T follicular helper cell (primary cell): ENCODE measurements at regions not wholly inside any gene's neighbourhood (a gene's known extent, or its start where the extent isn't known, plus 50 kb on each side); places are given as distances from the start of the nearest gene placed in this dataset.

Experiments used
- DNase-seq: peaks from one replicate; pipeline ENCODE4 v3.0.0-alpha.2; 2020; ENCODE audit warnings: low read depth

DNA sequence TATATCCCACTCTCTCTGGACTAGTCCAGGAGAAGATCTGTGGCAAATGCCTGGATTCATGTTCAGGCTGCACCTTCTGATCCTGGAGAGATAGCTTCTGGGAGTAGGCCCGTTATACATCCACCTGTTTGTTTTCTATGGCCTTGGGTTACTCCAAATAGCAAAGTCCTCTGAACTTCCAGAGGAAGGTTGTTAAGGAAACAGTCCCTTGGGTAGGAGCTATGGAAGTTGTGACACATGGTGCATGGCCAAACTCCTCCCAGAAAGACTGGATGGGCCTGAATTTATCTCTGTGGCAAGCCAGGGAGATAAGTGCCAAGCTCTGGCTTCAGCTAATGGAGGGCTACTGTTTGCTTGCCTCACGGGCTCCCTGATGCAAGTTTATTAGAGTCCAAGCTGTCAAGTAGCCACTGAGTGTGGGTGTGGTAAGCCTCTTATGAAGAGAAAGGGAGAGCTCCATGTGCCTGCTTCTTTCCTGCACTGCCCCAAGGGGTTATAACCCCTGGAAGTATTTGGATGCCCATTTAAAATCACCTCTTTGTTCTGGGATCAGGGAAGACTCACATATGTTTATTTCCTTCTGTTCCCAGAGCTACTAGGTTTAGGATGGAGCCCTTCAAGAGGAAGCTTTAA is 328.7 kb upstream of the ATP11B start:
- no peak for DNase-seq

DNA sequence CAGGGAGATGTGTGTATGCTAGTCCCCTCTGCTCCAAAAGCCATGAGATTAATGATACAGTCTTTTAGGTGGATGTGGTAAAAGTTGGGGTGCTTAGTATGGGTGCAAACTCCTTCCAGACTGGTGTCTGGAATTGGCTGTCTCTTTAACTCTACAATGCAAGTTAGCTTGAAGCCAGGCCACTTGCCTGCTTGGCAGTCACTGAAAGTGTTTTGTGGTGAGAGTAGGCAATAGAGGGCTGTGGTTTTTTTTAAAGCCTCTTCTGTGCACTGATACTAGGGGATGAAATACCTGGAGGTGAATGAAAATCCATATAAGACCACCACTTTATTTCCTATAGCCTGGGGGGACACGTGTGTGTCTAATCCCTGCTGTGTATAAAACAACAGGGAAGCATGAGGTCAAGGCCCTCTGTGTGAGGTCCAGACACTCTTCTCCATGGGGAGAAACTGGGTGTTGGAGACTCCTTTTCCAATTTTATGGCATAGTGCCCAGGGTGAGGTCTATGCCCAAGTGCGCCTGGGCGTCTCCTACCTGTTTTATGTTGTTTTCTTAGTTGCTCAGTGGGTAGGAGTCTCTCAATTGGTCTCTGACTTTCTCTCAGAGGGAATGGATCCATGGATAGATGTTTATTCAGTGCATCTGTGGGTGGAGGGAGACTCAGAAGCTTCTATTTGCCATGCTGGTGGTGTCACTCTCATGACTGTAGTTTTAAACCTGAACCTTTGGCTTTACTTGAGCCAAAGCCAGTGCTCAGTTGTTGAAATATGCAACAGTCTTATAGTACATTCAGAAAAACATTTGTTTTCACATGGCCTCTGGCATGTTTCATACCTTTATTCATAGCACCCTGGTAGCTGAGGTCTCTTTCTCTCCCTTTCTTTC is 327.8 kb upstream of the ATP11B start:
- no peak for DNase-seq

DNA sequence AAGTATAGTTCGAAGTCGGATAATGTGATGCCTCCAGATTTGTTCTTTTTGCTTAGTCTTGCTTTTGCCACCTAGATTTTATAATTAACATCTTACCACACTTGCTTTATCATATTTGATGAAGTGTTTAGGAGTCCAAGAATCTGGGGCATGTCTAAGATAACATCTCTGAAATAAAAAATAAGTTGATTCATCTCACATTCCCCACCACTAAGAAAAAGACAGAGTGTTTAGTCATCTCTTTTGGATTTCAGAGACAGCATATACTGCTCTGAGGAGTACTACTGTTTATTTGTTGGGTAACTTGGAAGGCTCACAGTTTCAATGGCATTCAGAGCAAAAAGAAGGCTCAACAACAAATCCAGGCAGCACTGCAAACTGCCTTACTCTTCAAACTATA is 324.2 kb upstream of the ATP11B start:
- DNase-seq = no peak

DNA sequence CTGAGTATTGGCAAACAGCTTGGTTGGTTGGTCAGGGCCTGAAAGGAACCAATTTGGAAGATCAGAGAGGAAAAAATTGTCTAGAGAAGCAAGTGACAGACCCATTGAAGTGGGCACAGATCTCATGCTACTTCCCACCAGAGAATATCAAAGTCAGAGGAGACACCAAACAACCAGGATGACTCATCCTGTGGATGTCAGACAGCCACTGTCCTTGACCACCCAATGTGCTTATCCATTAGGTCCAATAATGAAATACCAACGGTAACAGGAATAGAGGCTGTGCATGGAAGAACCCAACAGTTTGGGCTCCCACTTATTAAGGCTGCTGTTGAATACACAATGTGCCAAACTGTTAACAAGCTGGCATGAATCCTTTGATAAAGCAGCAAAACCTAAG is 323.1 kb upstream of the ATP11B start:
- DNase-seq = no peak

DNA sequence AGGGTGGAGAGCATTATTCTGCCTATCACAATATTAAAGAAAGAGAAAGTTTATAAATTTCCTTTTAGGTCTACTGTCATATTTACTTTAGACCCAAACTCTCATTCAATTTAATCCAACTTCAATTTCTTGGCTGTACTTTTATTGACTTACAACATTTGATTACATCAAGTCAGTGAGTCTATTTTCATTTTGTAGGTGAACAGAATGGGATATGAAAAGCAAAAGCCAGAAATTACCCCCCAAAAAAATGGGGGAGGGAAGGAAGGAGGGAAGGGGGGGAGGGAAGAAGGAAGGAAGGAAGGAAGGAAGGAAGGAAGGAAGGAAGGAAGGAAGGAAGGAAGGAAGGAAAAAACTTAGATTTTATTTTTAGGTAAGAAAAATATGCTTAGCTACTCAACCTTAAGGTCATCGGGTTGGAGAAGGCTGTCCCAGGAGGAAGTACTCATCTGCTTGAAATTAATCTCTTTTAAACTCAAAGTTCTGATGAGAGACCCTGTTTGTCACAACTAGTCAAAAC is 320.1 kb upstream of the ATP11B start:
- no peak for DNase-seq

DNA sequence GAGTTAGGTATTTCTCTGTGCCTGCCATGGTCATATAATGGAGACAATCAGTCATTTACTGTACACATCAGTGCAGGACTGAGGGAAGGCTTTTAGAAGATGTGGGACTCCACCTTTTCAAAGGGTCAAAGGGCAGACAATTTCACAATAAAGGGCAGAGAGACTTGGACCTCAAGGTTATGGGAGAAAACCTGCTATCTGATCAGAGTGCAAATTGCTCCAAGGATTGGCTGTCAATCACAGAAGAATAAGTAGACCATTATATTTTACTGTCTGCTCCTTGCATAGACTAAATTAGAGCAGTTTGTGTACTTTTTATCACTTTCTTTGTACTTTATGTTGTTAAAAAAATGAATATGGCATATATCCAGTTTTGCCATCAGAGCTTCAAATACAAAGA is 314.9 kb upstream of the ATP11B start:
- no peak for DNase-seq

DNA sequence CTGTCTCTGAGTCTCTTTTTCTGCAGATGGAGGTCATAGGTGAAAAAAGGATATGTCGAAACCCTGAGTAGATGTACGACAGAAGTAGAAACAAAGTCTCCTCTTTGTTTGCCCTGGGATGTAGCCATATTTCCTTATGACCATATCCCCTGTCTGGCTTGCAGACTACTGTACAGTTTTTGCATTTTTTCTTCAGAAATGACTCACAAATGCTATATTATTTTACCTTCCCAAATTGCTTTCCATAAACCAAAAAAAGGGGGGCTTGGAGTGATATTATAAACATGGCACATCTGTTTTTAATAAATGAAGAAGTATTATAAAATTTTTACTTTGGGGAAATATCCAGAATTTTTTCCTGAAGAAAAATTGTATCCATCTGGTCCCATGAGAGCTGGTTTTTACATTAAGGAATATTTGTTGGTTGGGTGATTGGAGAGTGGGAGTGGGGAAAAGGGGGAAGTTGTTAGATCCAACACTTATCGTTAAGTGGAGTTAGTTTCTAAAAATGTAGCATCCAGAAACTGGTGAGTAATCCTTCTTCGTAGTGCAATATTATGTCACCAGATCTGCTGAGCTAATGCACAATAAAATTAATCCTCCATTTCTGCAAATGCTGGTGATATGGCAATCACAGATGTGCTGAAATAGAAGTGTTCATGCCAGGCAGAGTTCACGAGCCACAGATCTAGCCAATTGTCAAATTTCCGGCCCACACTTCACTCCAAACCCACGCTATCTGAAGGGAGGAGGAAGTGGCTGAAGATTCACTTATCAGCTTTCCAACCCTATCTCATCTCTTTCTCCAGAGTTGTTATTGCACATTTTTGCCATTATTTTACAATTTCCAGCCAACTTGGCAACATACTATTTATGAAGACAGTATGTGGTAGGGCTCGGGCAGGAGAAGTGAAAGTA is 313.6 kb upstream of the ATP11B start:
- no peak for DNase-seq

DNA sequence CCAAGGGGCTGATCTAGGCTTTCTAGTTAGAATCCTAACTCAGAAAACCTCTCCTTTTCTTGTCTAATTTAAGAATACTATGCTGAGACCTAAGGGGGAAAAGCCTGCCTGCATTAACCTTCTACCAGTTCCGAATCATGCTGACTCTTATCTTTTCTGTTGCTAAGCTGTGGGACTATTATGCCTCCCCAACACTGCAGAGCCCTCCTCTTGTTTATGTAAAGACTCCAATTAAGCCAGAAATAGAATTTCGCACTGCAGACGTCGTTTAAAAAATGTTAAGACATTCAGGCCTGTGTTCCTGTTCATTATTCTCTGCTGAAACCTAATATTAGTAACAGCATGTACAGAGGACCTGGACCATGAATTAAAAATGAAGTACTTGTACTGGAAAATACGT is 310.6 kb upstream of the ATP11B start:
- DNase-seq = no peak

DNA sequence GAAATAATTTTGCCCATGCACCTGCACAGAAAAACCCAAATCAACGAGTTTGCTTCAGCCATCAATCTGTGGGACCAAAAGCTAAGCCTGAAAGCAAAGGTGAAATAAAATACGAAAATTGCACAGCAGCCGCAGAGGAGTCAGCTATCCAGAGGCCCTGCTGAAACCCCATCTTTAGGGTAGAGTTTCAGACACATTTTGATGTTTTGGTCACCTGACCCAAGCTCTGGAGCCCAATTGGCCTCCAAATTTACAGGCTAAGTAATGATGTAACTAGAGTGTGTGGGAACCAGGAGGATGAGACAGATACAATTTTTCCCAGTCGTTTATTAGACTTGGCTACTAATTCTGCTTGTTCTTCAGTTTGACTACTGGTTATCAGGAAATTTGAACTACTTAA is 308.6 kb upstream of the ATP11B start:
- no peak for DNase-seq

DNA sequence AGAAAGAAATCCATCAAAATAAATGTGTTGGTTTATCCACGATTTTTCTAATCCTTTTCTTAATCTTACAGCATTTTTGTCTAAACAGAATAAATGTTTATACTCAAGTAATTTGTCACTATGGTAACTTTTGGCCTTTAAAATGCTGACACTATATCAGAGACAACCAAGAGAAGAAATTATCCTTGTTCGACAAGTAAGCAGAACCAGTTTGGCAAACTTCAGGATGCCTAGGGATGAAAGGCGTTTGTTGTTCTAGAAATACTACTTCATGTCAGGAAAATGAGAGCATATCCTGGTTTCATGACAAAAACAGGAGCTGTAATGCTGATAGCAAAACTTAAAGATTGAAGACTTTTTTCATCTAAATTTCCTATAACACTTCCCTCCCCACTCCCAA is 308.0 kb upstream of the ATP11B start:
- DNase-seq = no peak

DNA sequence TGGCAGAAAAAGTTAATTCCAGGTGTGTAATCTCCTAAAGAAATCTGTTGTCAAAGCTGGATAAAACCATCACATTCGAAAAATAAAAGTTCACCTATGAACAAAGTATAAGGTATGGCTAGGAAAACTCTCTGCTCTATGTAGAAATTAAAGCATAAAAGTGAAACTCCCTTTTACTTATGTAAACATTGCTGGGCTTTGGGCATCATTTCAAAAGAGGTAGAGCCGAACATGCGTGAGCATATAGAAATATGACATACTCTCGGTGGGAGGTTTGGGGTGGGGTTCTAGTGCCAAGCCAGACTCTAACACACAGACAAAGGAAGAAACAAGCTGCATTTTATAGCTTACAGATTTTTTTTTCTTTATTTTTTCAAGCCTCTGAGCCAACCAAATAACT is 306.8 kb upstream of the ATP11B start:
- no peak for DNase-seq

DNA sequence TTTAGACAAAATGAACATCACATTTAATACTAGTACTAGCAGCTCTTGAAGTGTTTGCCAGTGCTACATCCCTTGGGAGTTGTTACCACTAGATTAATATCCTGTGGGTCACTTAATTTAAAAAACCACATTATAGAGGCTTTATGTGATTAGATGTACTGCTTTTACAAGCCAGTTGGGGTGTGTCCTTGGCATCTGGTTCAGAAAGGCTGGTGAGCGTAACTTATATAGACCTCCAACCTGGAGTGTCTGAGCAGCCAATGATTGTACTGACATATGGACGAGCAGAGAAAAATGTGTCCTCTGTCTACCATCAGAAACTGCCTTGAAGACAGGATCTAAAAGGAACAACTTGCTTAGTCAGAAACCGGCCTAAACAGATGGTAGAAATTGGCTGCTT is 306.2 kb upstream of the ATP11B start:
- no peak for DNase-seq

DNA sequence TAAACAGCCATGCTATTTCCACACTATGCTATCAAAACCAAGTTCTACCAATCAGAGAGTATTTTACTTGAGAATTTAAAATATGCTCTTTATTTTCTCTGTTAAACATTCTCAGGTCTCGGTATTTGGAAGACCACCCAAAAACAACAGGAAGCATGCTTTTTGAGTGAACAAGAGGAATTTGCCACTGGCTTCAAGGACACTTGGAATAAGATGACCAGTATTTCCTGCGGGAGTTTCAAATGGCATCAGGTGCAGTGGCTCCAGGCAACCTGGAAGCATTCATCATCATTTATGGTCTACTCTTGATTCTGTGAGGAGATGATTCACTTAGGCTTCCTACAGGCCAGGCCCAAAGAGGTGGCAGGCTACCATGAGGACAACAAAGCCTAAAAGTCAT is 305.7 kb upstream of the ATP11B start:
- no peak for DNase-seq

DNA sequence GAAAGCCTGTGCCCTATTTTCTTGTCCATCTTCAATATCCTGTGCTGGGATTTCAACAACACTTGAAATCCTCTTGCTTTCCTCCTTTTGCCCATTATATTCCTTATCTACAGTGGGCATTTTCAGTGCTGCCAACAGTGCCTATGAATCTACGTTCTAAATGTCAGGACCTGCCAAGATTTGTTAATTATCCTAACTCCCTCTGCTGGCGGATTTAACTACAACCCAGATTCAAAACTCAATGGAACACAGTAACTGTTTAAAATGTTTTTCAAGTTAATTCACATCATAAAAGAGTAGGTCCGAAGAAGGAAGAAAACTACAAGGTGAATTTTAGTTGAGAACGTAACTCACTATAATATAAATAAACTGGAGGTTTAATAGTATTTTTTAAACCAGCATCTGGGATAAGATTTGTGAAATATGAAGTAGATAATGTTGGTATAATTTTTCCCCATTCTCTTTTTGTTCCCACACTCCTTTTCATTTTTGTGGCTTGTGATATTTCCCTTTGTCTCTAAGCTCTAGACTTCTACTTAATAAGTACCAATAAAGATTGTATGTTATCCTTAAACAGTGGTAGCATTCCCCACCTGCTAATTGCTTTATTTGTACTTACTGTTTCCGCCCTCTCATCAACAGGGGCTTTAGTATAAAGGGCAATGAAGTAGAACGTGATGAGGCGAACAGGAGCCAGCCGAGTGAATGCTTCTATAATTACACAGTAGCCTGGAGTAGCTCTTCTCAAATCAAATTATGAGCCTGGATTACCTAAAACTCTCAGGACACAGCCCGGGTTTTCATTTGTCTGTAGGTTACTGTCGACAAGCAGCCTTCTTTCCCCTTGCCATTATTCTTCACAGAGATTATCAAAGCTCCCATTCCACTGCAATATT is 302.5 kb upstream of the ATP11B start:
- DNase-seq = no peak

DNA sequence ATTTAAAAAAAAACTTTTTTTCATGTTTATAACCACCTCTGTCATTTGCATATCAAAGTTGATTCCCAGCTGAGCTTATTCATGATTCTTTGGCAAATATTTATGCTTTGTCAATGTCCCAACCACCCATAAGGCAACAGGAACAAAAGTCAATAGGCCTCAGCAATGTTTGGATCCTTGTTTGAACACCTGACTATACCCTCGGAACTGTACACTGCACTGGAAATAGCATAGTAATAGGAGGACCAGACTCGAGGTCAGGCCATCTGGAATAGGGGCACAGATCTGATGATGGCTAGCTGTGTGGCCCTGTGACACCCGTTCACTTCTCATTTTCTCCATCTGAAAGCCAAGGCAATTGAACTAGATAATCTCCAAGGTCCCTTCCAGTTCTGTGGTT is 301.7 kb upstream of the ATP11B start:
- DNase-seq = no peak

DNA sequence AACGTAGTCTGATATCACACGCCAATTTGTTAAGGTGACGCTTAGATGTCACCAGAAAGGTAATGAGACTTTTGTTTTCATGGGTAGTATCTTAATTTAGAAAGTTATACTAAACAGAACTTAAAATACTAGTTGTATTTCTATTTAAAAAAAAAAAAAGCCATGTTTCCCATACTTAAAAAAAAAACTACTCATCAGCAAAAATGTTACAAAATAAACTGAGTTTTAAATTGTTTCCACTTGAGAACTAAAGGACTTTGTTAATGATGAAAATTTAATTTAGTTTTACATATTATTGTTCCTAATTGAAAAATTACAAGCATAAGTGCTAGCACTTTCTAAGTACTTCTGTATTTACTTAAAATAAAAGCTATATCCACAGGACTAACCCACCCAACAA is 300.8 kb upstream of the ATP11B start:
- DNase-seq = no peak

DNA sequence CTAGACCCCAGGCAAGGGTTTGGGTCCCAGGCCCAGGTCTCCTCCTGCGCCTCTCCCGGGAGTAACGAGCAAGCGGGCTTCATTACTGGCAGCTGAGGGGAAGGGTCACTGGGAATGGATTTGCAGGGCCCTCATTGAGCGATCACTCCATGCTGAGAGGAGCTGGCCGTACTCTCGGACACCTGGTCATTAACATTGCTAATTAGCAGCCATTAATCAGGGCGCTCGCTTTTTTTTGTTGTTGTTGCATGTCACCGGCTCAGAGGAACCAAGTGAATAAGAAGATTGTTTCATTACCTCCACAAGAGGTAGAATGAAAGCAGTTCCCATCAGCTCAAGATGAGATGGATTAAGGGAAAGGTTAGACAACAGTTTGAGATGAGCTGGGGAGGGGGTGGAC is 293.0 kb upstream of the ATP11B start:
- DNase-seq = no peak

DNA sequence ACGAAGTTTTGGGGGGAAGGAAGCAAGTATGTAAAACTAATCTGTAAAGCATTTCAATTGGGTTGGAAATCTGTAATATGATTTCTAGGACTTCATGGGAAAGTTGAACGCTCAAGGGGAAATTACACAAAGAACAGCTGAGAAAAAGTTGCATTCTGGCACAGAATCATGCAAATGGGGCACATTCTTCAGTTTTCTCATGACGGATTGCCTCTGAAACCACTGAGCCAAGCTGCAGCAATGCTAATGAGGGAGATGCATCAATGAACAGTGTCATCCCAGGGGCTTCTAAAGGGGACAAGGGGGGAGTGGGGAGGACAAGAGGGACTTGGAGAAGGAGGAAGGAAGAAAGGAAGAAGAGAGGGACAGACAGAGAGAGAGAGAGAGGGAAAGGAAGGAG is 291.4 kb upstream of the ATP11B start:
- no peak for DNase-seq

DNA sequence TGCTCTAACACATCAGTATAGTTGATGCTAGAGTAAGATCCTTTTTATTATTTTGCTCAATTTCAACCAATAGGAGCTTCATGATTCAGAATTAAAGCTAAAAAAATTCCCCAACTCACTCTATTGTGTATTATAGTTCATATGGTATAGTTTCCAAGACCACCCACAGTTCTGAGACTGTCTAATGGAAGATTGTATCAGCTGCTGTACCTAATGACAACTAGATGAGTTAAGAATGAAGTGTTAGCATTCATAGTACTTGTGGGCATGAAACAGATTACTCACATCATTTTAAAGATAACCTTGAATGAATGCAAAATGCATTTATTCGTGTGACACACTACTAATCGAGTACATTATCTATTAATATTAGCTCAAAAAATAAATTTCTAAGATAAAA is 289.9 kb upstream of the ATP11B start:
- DNase-seq = no peak

DNA sequence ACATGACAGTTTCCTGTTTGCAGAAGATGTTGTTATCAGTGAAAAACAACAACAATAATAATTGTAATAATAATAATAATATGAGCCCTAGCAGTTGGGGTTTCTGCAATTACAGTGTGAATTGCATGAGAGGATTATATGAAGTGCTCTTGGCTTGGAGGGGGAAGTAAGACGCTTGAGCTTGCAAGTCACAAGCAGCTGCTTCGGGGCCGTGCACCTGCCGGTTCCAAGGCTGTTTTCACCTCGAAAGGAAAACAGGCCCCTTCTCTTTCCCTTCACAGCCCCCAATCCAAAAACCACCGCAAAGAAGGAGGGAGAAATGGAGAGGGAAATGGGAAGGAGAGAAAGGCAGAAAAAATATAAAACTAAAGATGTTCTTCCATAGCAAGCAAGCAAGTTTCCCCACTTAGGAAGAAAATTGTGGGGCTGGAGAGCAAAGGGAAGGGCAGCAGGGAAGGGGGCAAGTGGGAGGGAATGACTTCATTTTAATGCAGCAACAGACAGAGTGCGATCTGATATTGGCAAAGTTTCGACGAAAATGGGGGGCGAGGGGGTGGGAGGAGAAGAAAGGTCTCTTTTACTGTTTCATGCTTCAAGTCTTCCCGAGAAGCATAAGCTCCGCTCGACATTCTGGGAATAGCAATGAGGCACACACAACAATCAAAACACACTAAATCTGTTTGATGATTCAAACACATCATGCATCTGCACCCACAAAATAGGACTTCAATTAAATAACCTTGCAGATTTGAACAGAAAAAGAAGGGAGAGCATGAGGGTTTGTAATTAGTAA is 284.2 kb upstream of the ATP11B start:
- DNase-seq = no peak
